OCI-LY3 (cell line): ENCODE measurements at regions not wholly inside any gene's neighbourhood (a gene's known extent, or its start where the extent isn't known, plus 50 kb on each side); places are given as distances from the start of the nearest gene placed in this dataset.
A peak's percentile ranks its signal among the peaks of the same experiment; 100 is the strongest.

Experiments used
- H2AFZ ChIP-seq: fragments of 200-600, 300-600 bp; shearing (Covaris generic); 2 replicates; pipeline ENCODE4 v1.6.0; 2014; ENCODE audit warnings: antibody characterized with exemption, low read depth, low read length
- H3K27ac ChIP-seq: fragments of 200-600, 300-600 bp; sonication (generic); 2 replicates; pipeline ENCODE4 v1.5.1; 2014; ENCODE audit warnings: mild to moderate bottlenecking, low read length, moderate library complexity, mixed read lengths
- H3K27me3 ChIP-seq: fragments of 200-600, 300-600 bp; sonication (generic); 2 replicates; pipeline ENCODE4 v1.6.1; 2014; ENCODE audit warnings: low read depth, low read length, mixed read lengths
- H3K36me3 ChIP-seq: fragments of 200-600, 300-600 bp; sonication (generic); replicated peaks from 2 replicates; pipeline ENCODE3; 2014; ENCODE audit warnings: low read depth, low read length, mixed read lengths
- H3K4me1 ChIP-seq: fragments of 300-600, 200-600 bp; sonication (generic); 2 replicates; pipeline ENCODE4 v1.6.1; 2014; ENCODE audit warnings: low read length, mixed read lengths
- H3K4me2 ChIP-seq: fragments of 200-600, 300-600 bp; sonication (generic); 2 replicates; pipeline ENCODE4 v1.6.1; 2014; ENCODE audit warnings: low read length, mixed read lengths
- H3K4me3 ChIP-seq: fragments of 300-600, 200-600 bp; sonication (generic); 2 replicates; pipeline ENCODE4 v1.5.1; 2014; ENCODE audit warnings: antibody characterized with exemption, mild to moderate bottlenecking, low read length, moderate library complexity
- H3K79me2 ChIP-seq: fragments of 300-600, 200-600 bp; shearing (Covaris generic); 2 replicates; pipeline ENCODE4 v1.6.1; 2014; ENCODE audit warnings: mild to moderate bottlenecking, low read length, mixed read lengths
- H3K9ac ChIP-seq: fragments of 300-600, 200-600 bp; shearing (Covaris generic); 2 replicates; pipeline ENCODE4 v1.6.0; 2014; ENCODE audit warnings: mild to moderate bottlenecking, low read length, moderate library complexity
- H3K9me3 ChIP-seq: fragments of 200-600, 300-600 bp; shearing (Covaris generic); 2 replicates; pipeline ENCODE4 v1.6.1; 2014; ENCODE audit warnings: low read length, mixed read lengths; ENCODE audit not compliant: insufficient read depth
- H4K20me1 ChIP-seq: fragments of 200-600, 300-600 bp; sonication (generic); 2 replicates; pipeline ENCODE4 v1.6.1; 2016; ENCODE audit warnings: low read length, mixed read lengths; ENCODE audit not compliant: insufficient read depth
- CTCF ChIP-seq: fragments of 200-600, 300-600 bp; sonication (generic); IDR thresholded peaks from 2 replicates; pipeline ENCODE4 v1.5.1; 2014; ENCODE audit warnings: antibody characterized with exemption, low read length, low read depth
- EZH2phosphoT487 ChIP-seq: fragments of 200-600 bp; shearing (Covaris generic); IDR thresholded peaks from 2 replicates; pipeline ENCODE4 v1.6.1; 2018; ENCODE audit warnings: antibody characterized with exemption, mixed run types, low read depth

GRCh38 chr4:181443021-181443420 is 800.2 kb upstream of the TENM3 start:
- Histone ChIP-seq H3K4me1 (peaks cover 7% of the 10 kb centered on the region; the same call in 1 of the 2 replicates), H3K9ac (no peak overlapping the region), H3K36me3 (no peaks in the 10 kb centered on the region), H4K20me1 (no peaks in the 10 kb centered on the region), H3K4me2 (peak overlapping the region; percentile 59), H2AFZ (peak overlapping the region; percentile 13; the same call in 1 of the 2 replicates), H3K79me2 (no peaks in the 10 kb centered on the region), H3K27ac (no peak overlapping the region), H3K4me3 (peak overlapping the region; percentile 33), H3K27me3 (no peaks in the 10 kb centered on the region), H3K9me3 (no peaks in the 10 kb centered on the region)
- TF ChIP-seq CTCF: no peak
- no peak for TF ChIP-seq EZH2phosphoT487

- Histone ChIP-seq H3K4me2 (no peak overlapping the region), H3K79me2 (no peaks in the 10 kb centered on the region), H4K20me1 (no peaks in the 10 kb centered on the region), H3K4me1 (no peaks in the 10 kb centered on the region), H3K9ac (no peak overlapping the region), H2AFZ (no peak overlapping the region), H3K36me3 (no peaks in the 10 kb centered on the region), H3K27me3 (no peaks in the 10 kb centered on the region), H3K4me3 (no peak overlapping the region), H3K27ac (no peak overlapping the region), H3K9me3 (no peaks in the 10 kb centered on the region)
- no peak for TF ChIP-seq CTCF
- no peak for TF ChIP-seq EZH2phosphoT487
Measured at GRCh38 chr4:181465826-181466225, 777.4 kb upstream of the TENM3 start.

- Histone ChIP-seq H3K9ac (no peak overlapping the region), H4K20me1 (no peaks in the 10 kb centered on the region), H3K4me2 (no peak overlapping the region), H3K4me1 (no peaks in the 10 kb centered on the region), H3K36me3 (no peaks in the 10 kb centered on the region), H3K27me3 (no peaks in the 10 kb centered on the region), H3K79me2 (no peaks in the 10 kb centered on the region), H3K4me3 (no peak overlapping the region), H3K9me3 (no peaks in the 10 kb centered on the region), H3K27ac (no peak overlapping the region), H2AFZ (no peak overlapping the region)
- no peak for TF ChIP-seq CTCF
- no peak for TF ChIP-seq EZH2phosphoT487
Measured at GRCh38 chr4:181468451-181468850, 774.8 kb upstream of the TENM3 start.

- H3K4me1 ChIP-seq: no peaks in the 10 kb centered on the region
- H3K4me2 ChIP-seq: no peak overlapping the region
- H2AFZ ChIP-seq: no peak overlapping the region
- no peak overlapping the region for H3K9ac ChIP-seq
- no peaks in the 10 kb centered on the region for H4K20me1 ChIP-seq
- H3K4me3 ChIP-seq: no peak overlapping the region
- no peak for TF ChIP-seq EZH2phosphoT487
- no peaks in the 10 kb centered on the region for H3K9me3 ChIP-seq
- H3K79me2 ChIP-seq: no peaks in the 10 kb centered on the region
- H3K27me3 ChIP-seq: no peaks in the 10 kb centered on the region
- no peaks in the 10 kb centered on the region for H3K36me3 ChIP-seq
- no peak overlapping the region for H3K27ac ChIP-seq
Measured at GRCh38 chr4:181470306-181470705, 772.9 kb upstream of the TENM3 start.

- H3K9me3 ChIP-seq: no peaks in the 10 kb centered on the region
- H4K20me1 ChIP-seq: no peaks in the 10 kb centered on the region
- no peak overlapping the region for H3K27ac ChIP-seq
- no peak overlapping the region for H2AFZ ChIP-seq
- no peak overlapping the region for H3K4me2 ChIP-seq
- no peaks in the 10 kb centered on the region for H3K79me2 ChIP-seq
- H3K4me1 ChIP-seq: no peaks in the 10 kb centered on the region
- TF ChIP-seq EZH2phosphoT487 (no peak), CTCF (no peak)
- no peaks in the 10 kb centered on the region for H3K27me3 ChIP-seq
- H3K9ac ChIP-seq: no peak overlapping the region
- H3K4me3 ChIP-seq: no peak overlapping the region
- no peaks in the 10 kb centered on the region for H3K36me3 ChIP-seq
Measured at GRCh38 chr4:181475359-181475758, 767.8 kb upstream of the TENM3 start.
